Left ventricle myocardium inferior (tissue), 1 donor: ENCODE measurements at regions not wholly inside any gene's neighbourhood (a gene's known extent, or its start where the extent isn't known, plus 50 kb on each side); places are given as distances from the start of the nearest gene placed in this dataset.

Source experiments
- DNase-seq: peaks from one replicate; pipeline ENCODE4 v3.0.0-alpha.2; 2020
- H3K27ac ChIP-seq: fragments of 200-600 bp; replicated peaks from 2 replicates; pipeline ENCODE4 v1.8.0; 2021
- H3K27me3 ChIP-seq: fragments of 200-600 bp; 2 replicates; pipeline ENCODE4 v1.8.0; 2021; ENCODE audit warnings: low read depth
- H3K36me3 ChIP-seq: fragments of 200-600 bp; 2 replicates; pipeline ENCODE4 v1.8.0; 2021
- H3K4me1 ChIP-seq: fragments of 200-600 bp; 2 replicates; pipeline ENCODE4 v1.8.0; 2021
- H3K4me3 ChIP-seq: fragments of 200-600 bp; 2 replicates; pipeline ENCODE4 v1.8.0; 2021; ENCODE audit warnings: mild to moderate bottlenecking, moderate library complexity
- H3K9me3 ChIP-seq: fragments of 200-600 bp; replicated peaks from 2 replicates; pipeline ENCODE4 v1.8.0; 2021
- intact Hi-C: fragments of 100-400 bp; cut with micrococcal nuclease; formaldehyde crosslinking; loops from one replicate; pipeline ENCODE4 v1.11.0; 2022
- TF ChIP-seq, protein P1 (sequence below): fragments of 200-600 bp; IDR thresholded peaks from 2 replicates; pipeline ENCODE4 v1.8.0; 2021; ENCODE audit warnings: antibody characterized with exemption, mild to moderate bottlenecking, borderline replicate concordance
- donor health status: DM: no; HTN: yes; CAD: no; lungs with severe emphysema.

DNA sequence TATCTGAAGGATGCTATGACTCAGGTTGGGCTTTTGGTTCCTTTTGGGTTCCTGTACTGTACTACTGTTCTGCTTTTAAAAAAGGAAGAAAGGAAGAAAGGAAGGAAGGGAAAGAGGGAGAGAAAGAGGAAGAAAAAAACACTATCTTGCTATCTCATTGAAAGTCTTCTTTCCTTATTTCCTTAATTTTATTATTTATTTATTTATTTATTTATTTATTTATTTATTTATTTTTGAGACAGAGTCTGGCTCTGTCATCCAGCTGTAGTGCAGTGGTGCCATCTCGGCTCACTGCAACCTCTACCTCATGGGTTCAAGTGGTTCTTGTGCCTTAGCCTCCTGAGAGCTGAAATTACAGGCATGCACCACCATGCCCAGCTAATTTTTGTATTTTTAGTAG, 198.9 kb upstream of the SOX2 start:
- Histone ChIP-seq H3K4me1 (no peaks in the 10 kb centered on the region), H3K9me3 (peaks cover 27% of the 10 kb centered on the region), H3K27me3 (no peaks in the 10 kb centered on the region), H3K36me3 (no peaks in the 10 kb centered on the region), H3K4me3 (no peak overlapping the region), H3K27ac (no peak overlapping the region)
- TF ChIP-seq, protein P1, sequence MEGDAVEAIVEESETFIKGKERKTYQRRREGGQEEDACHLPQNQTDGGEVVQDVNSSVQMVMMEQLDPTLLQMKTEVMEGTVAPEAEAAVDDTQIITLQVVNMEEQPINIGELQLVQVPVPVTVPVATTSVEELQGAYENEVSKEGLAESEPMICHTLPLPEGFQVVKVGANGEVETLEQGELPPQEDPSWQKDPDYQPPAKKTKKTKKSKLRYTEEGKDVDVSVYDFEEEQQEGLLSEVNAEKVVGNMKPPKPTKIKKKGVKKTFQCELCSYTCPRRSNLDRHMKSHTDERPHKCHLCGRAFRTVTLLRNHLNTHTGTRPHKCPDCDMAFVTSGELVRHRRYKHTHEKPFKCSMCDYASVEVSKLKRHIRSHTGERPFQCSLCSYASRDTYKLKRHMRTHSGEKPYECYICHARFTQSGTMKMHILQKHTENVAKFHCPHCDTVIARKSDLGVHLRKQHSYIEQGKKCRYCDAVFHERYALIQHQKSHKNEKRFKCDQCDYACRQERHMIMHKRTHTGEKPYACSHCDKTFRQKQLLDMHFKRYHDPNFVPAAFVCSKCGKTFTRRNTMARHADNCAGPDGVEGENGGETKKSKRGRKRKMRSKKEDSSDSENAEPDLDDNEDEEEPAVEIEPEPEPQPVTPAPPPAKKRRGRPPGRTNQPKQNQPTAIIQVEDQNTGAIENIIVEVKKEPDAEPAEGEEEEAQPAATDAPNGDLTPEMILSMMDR: no peak
- DNase-seq: no peak
- intact Hi-C loops: no loop called here

DNA sequence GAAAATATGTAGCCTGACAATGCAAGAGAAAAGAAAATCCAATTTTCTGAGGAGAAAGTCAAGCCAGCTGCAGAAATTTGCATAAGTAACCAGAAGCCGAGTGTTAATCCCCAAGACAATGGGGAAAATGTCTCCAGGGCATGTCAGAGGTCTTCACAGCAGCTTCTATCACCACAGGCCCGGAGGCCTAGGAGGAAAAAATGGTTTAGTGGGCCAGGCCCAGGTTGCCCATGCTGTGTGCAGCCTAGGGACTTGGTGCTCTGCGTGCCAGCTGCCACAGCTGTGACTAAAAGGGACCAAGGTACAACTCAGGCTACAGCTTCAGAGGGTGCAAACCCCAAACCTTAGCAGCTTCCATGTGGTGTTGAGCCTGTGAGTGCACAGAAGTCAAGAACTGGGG, 201.2 kb upstream of the SOX2 start:
- TF ChIP-seq, protein P1: no peak
- no peak for DNase-seq
- H3K9me3 ChIP-seq: peaks cover 27% of the 10 kb centered on the region
- H3K27ac ChIP-seq: no peak overlapping the region
- H3K4me1 ChIP-seq: no peaks in the 10 kb centered on the region
- no peaks in the 10 kb centered on the region for H3K36me3 ChIP-seq
- no peak overlapping the region for H3K4me3 ChIP-seq
- intact Hi-C loops: no loop called here
- no peaks in the 10 kb centered on the region for H3K27me3 ChIP-seq

DNA sequence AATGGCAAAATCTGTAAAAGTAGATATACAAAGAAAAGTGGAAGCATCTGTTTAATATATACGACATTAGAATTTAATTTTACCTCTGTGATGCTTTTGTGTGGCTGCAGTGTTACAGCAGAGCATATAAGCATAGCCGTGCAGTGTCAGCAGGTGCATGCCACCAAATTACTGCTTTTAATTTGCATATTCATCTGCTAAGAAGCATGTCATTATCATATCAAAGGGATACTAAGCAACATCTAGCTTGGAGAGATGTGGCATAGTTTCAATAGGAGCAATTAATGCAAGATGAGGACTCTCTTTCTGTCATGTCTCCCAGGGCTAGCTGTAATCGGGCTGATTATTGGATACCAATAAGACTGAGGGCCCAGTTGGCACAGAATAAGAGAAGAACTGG, 214.4 kb upstream of the SOX2 start:
- DNase-seq: no peak
- no peak overlapping the region for H3K4me3 ChIP-seq
- intact Hi-C loops: no loop called here
- no peaks in the 10 kb centered on the region for H3K36me3 ChIP-seq
- no peaks in the 10 kb centered on the region for H3K27me3 ChIP-seq
- no peak overlapping the region for H3K27ac ChIP-seq
- H3K9me3 ChIP-seq: no peaks in the 10 kb centered on the region
- H3K4me1 ChIP-seq: no peaks in the 10 kb centered on the region
- TF ChIP-seq, protein P1: no peak

DNA sequence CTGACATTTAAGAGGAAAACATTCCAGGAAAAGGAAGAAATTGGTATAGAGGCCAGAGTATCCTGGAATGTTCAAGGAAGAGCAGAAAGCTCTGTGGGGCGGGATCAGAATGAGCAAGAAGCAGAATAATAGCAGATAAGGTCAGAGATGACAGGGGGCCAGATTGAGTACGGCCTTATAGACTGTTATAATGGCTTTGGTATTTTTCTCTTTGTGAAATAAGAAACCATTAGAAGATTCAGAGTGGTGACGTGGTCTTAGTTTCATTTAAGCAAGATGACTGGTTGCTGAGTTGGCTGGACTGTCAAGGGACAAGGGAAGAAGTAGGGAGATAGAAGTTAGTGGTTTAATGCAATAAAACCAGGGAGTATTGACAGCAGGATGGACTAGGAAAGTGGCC, 218.3 kb upstream of the SOX2 start:
- H3K4me1 ChIP-seq: no peaks in the 10 kb centered on the region
- DNase-seq: no peak
- TF ChIP-seq, protein P1: no peak
- H3K9me3 ChIP-seq: no peaks in the 10 kb centered on the region
- no peaks in the 10 kb centered on the region for H3K36me3 ChIP-seq
- H3K4me3 ChIP-seq: no peak overlapping the region
- H3K27ac ChIP-seq: no peak overlapping the region
- intact Hi-C loops: no loop called here
- H3K27me3 ChIP-seq: no peaks in the 10 kb centered on the region

DNA sequence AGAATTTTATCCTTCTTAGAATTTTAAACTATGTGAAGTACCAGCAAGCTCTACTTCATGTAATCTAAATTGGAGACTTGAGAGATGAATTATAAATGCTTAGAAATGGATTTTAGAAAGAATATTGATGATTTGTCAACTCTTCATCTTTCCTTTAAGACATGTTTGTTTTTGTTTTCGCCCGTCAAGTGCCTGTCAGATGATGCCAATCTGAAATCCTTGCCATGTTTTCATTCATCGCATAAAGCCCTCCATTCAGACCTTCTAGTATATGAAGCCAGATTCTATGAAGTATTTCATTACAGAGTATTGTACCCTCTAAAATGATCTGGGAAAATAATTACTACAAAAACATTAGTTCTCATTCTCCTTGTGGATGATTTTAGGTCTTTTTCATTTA, 223.2 kb upstream of the SOX2 start:
- no peaks in the 10 kb centered on the region for H3K9me3 ChIP-seq
- TF ChIP-seq, protein P1: no peak
- H3K27ac ChIP-seq: no peak overlapping the region
- no peaks in the 10 kb centered on the region for H3K27me3 ChIP-seq
- H3K36me3 ChIP-seq: no peaks in the 10 kb centered on the region
- peaks cover 5% of the 10 kb centered on the region for H3K4me1 ChIP-seq
- no peak overlapping the region for H3K4me3 ChIP-seq
- no peak for DNase-seq
- intact Hi-C loops: no loop called here
